WI38 (cell line): ENCODE measurements at regions not wholly inside any gene's neighbourhood (a gene's known extent, or its start where the extent isn't known, plus 50 kb on each side); places are given as distances from the start of the nearest gene placed in this dataset.

Experiments
- H3K4me3 ChIP-seq: 2 replicates; pipeline ENCODE4 v1.5.1; 2011; ENCODE audit warnings: low read depth, mild to moderate bottlenecking, control low read depth, low read length
- TF ChIP-seq, protein P1 (sequence below): IDR thresholded peaks from 2 replicates; pipeline ENCODE4 v1.5.1; 2012; ENCODE audit warnings: low read depth, mild to moderate bottlenecking, control low read depth, low read length

DNA sequence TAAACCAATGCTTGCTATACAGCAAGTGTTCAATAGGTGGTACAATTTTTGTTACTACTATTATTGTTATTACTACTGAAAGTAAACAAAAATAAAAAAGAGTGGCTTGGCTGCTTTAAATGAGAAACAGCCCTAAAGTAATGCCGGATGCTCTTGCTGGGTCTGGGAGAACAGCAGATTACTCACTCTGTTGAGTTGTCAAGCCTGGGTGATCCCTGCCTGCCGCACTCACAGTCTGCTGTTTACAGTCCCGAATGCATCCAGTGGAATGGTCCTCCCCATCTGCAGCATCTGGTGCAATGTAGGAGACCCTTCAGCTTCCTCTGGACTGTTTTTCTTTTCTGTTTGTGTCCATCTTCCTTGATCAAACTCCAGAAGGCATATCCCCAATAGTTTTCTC is 102.7 kb upstream of the IVNS1ABP start:
- TF ChIP-seq, protein P1, sequence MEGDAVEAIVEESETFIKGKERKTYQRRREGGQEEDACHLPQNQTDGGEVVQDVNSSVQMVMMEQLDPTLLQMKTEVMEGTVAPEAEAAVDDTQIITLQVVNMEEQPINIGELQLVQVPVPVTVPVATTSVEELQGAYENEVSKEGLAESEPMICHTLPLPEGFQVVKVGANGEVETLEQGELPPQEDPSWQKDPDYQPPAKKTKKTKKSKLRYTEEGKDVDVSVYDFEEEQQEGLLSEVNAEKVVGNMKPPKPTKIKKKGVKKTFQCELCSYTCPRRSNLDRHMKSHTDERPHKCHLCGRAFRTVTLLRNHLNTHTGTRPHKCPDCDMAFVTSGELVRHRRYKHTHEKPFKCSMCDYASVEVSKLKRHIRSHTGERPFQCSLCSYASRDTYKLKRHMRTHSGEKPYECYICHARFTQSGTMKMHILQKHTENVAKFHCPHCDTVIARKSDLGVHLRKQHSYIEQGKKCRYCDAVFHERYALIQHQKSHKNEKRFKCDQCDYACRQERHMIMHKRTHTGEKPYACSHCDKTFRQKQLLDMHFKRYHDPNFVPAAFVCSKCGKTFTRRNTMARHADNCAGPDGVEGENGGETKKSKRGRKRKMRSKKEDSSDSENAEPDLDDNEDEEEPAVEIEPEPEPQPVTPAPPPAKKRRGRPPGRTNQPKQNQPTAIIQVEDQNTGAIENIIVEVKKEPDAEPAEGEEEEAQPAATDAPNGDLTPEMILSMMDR: no peak

DNA sequence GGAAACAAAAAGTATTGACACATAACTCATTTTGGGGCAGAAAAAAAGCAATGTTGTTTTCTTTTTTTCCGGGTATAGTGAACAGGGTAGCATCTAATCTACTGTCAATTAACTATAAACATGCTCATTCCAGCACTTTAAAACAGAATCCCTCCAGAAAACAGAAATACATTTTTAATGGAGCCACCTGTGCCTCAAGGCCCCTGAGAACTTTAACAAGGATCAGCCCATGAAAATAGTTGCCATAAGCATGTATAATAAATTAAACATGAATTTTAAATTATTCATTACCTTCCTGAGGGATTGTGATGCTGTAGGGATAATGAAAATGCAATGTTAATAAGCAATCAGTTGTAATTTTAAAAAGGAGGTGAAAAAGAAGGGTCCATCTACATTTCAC is 101.4 kb upstream of the IVNS1ABP start:
- TF ChIP-seq, protein P1: no peak
- no peak overlapping the region for H3K4me3 ChIP-seq

More for the DNA sequence above, 102.7 kb upstream of the IVNS1ABP start:
- no peak overlapping the region for H3K4me3 ChIP-seq

DNA sequence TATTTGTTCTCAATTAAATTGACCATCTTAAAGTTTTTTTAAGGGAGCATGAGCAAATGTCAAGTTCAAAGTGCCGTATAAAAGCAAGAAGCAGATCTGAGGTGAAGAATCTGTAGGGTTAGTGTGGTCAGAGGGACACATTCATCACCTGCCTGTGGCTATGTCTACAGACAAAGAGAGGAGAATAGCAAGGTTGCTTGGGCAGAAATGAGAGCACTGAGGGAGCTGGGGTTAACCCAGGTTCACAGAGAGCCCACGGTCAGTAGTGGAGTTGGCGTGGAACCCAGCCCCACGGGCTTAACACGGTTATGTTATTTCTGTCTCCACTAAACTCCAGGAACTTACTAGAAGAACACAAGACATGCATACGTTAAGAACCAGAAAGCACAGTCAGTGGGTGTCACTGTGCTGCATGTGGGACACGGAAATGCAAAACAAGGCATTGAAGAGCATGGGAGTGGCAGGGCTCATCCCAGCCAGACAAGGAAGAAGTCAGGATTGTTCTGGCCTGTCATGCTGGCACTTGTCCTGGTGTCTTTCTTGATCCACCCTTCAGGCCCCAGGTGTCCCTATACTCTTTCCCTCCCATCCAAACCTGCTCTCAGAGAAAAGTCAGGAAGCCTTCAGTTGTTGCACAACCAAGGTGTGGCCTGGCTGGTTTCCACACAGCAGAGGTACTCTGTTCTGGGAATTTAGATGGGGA is 95.5 kb upstream of the IVNS1ABP start:
- TF ChIP-seq, protein P1: no peak
- H3K4me3 ChIP-seq: no peak overlapping the region

DNA sequence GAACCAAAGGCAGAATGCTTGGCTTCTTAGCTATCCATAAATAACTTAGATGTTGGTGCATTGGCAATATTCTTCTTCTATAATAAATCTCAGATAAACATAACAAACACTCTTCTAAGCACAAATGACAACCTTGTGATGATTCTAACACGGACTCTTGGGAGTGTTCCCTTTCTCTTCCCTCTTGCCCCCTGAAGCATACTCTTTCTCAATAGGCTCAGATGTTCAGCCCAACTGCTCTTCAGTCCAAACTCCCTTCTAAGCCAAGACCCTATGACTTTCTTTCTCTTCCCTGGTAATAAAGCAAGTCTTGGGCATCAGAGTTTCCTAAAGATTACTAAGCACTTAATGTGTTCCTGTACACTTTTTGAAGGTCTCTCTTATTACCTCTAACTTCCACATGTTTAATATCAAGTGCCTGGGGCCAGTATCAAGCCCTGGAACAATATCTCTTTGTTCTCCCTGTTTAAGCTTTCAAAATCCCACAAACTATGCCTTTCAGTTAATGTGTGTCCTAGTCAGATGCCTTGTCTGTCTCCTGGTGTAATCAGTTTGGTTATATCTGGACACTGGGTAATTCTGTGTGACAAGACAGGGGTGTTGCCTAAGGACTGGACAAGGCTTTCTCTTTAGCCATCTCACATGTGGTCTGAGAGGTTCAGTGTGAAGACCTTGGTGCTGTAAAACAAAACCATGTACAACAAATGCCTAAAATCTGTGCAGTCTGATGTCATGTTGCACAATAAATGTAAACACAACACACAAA is 92.9 kb upstream of the IVNS1ABP start:
- H3K4me3 ChIP-seq: no peak overlapping the region
- TF ChIP-seq, protein P1: no peak

DNA sequence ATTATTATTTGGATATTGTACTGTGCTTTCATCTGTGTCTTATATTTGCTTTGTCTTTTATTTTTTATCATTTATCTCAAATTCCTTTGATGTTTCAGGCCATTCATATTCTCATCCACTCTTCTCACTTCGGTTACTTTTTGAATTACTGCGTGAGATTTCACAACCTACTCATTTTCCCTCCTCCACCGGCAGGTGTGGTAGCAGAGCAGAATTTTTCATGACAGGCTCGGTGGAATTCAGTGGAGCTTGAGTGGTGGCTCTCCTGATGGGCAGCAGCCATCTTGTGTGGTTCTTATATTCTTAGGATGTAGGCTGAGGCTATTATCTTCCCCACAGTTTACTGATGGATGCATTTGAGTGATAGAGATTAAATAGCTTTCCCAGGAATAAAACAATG is 92.3 kb upstream of the IVNS1ABP start:
- no peak overlapping the region for H3K4me3 ChIP-seq
- TF ChIP-seq, protein P1: no peak

DNA sequence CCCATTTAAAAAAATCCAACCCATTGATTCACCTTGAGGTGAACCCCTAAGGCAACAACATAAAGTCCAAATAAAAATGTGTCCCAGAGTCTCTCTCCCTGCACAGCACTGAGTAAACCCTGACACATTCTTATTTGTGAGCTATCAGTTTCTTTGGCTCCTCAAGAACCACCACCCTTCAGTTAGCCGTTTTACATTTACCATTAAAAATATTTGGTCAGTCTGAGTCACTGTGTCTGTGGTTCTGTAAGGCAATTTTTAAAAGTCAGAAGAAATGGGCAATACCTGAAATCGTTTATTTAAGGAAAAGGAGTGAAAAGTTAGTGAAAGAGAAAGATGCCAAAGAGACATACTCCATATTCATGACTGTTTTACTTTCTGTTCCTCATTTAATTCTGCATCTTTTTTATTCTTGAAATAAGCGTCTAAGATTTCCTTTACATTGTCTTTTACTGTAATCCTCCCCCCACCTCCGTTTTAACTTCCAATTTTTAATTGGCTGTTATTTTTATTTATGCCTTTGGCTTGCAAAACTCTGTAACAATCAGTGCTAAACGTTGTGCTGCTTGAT is 91.7 kb upstream of the IVNS1ABP start:
- TF ChIP-seq, protein P1: no peak

DNA sequence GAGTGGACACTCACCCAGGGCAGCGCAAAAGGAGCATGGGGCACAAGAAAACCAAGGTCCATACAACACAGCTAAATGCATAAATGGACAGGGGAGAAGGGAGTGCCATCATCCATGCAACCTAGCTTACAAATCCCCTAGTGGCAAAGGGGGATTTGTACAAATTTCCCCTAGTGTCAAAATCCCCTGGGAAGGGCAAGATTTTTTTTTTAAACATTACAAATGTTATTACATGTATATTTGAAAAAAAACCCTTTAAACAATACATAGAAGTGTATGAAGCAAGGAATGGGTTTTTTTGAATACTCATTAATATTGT is 89.6 kb upstream of the IVNS1ABP start:
- TF ChIP-seq, protein P1: no peak
- no peak overlapping the region for H3K4me3 ChIP-seq

More for the DNA sequence above, 91.7 kb upstream of the IVNS1ABP start:
- H3K4me3 ChIP-seq: no peak overlapping the region
